Activated CD8-positive, alpha-beta T cell treated with anti-CD3 and anti-CD28 coated beads, Interleukin-2, amount 10 ng/mL, durations not matched to agents 7 days and 5 days (primary cell): ENCODE measurements at regions not wholly inside any gene's neighbourhood (a gene's known extent, or its start where the extent isn't known, plus 50 kb on each side); places are given as distances from the start of the nearest gene placed in this dataset.
"Not testable (repeated sequence)": the region's sequence is repeated elsewhere in the genome, so short reads cannot be mapped to it uniquely, and the experiment has no call there.

Experiments
- ATAC-seq: fragments of 150-1000 bp; cut with Tn5 transposase; one replicate; pipeline ENCODE4 v1.10.0; 2021; ENCODE audit warnings: moderate library complexity
- CTCF ChIA-PET: fragments of 350-600 bp; sonication (Branson Sonifier 250); formaldehyde crosslinking; loops from one replicate; lab custom pipeline; 2021; ENCODE audit warnings: antibody characterized with exemption; lab: Charles Lee
- POLR2A ChIA-PET: fragments of 350-600 bp; sonication (Branson Sonifier 250); formaldehyde crosslinking; loops from one replicate; lab custom pipeline; 2021; ENCODE audit warnings: antibody characterized with exemption; lab: Charles Lee
- DNase-seq: peaks from one replicate; pipeline ENCODE4 v3.0.0-alpha.2; 2020
- H3K27ac Mint-ChIP-seq: one replicate; pipeline ENCODE4 v1.8.0; 2021; ENCODE audit warnings: mild to moderate bottlenecking, mixed read lengths
- H3K27me3 Mint-ChIP-seq: one replicate; pipeline ENCODE4 v1.8.0; 2021; ENCODE audit warnings: low read depth, mixed read lengths
- H3K36me3 Mint-ChIP-seq: one replicate; pipeline ENCODE4 v1.8.0; 2021; ENCODE audit warnings: low read depth, mixed read lengths
- H3K4me1 Mint-ChIP-seq: one replicate; pipeline ENCODE4 v1.8.0; 2021; ENCODE audit warnings: low read depth, mixed read lengths
- H3K4me3 Mint-ChIP-seq: one replicate; pipeline ENCODE4 v1.8.0; 2021; ENCODE audit warnings: mild to moderate bottlenecking, mixed read lengths
- H3K9me3 Mint-ChIP-seq: one replicate; pipeline ENCODE4 v1.8.0; 2022; ENCODE audit warnings: mixed read lengths; ENCODE audit not compliant: insufficient read depth

GRCh38 chr13:62453761-62454160 lies 1038.1 kb upstream of the PCDH20 start:
- Mint-ChIP-seq H3K9me3 (peaks cover 4% of the 10 kb centered on the region), H3K27me3 (no peaks in the 10 kb centered on the region), H3K4me3 (no peak overlapping the region), H3K36me3 (no peaks in the 10 kb centered on the region), H3K27ac (no peak overlapping the region), H3K4me1 (no peaks in the 10 kb centered on the region)
- CTCF ChIA-PET: no interaction called here
- POLR2A ChIA-PET: no interaction called here
- DNase-seq (no peak), ATAC-seq (no peak)

DNA sequence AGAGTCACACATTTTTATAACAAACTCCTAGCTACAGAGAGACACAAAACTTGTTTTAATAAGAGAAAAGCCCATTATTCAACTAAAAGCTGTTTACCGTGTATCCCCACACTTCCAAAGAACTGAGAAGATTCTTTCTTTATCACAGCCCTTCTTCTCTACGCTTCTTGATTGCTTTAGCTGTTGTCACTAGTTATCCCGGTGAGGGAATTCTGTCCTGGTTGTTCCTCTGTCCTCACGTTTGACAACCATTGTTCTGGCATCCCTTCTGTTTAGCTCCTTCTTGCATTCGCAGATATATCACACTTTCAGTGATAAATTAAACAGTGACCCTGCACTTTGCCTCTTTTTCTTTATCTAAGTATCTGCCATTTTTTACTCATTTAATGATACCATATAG lies 1035.1 kb upstream of the PCDH20 start:
- ChIA-PET CTCF (interaction anchor here (1.1 kb wide), 1 partner anchor 22 kb away, joined by 3 read pairs; no protein-coding TSS in a partner anchor), POLR2A (no interaction called here)
- DNase-seq: no peak
- ATAC-seq: no peak
- Mint-ChIP-seq H3K4me1 (no peaks in the 10 kb centered on the region), H3K9me3 (peaks cover 4% of the 10 kb centered on the region), H3K27me3 (no peaks in the 10 kb centered on the region), H3K36me3 (no peaks in the 10 kb centered on the region), H3K4me3 (no peak overlapping the region), H3K27ac (no peak overlapping the region)

GRCh38 chr13:62447771-62448382 lies 1032.2 kb upstream of the PCDH20 start:
- H3K4me3 Mint-ChIP-seq, ATAC-seq: not testable (repeated sequence)

GRCh38 chr13:62444805-62445204 lies 1029.2 kb upstream of the PCDH20 start:
- ChIA-PET POLR2A (no interaction called here), CTCF (no interaction called here)
- DNase-seq (no peak), ATAC-seq (no peak)
- Mint-ChIP-seq H3K4me1 (no peaks in the 10 kb centered on the region), H3K4me3 (no peak overlapping the region), H3K27ac (no peak overlapping the region), H3K36me3 (no peaks in the 10 kb centered on the region), H3K9me3 (peaks cover 13% of the 10 kb centered on the region), H3K27me3 (no peaks in the 10 kb centered on the region)

More at GRCh38 chr13:62447771-62448382, 1032.2 kb upstream of the PCDH20 start:
- DNase-seq, H3K36me3 Mint-ChIP-seq, POLR2A ChIA-PET, H3K9me3 Mint-ChIP-seq, H3K27ac Mint-ChIP-seq, CTCF ChIA-PET, H3K4me1 Mint-ChIP-seq, H3K27me3 Mint-ChIP-seq: not testable (repeated sequence)

GRCh38 chr13:62434081-62434480 lies 1018.4 kb upstream of the PCDH20 start:
- peaks cover 4% of the 10 kb centered on the region for H3K9me3 Mint-ChIP-seq
- no peak overlapping the region for H3K27ac Mint-ChIP-seq
- CTCF ChIA-PET: no interaction called here
- H3K36me3 Mint-ChIP-seq: no peaks in the 10 kb centered on the region
- no peaks in the 10 kb centered on the region for H3K4me1 Mint-ChIP-seq
- no peak overlapping the region for H3K4me3 Mint-ChIP-seq
- ATAC-seq: no peak
- no peak for DNase-seq
- no peaks in the 10 kb centered on the region for H3K27me3 Mint-ChIP-seq
- POLR2A ChIA-PET: no interaction called here

DNA sequence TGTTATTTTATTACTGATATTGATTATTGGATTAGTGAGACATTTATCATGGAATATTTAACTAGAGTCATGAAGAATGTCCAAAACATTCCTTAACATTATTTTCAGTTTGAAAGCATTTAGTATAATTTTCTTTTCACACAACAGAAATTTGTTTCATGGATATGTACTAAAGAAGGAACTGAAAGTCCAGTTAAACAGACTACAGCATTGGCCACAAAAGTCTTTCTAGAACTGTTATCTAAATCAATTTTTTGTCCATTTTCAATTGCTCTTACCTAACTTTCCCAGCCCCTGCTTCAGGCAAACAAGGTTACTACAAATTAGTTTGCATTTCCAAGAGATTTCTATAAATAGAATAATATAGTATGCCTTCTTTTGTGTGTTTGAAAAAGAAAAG lies 1018.0 kb upstream of the PCDH20 start:
- CTCF ChIA-PET: no interaction called here
- DNase-seq: no peak
- Mint-ChIP-seq H3K27me3 (no peaks in the 10 kb centered on the region), H3K9me3 (no peaks in the 10 kb centered on the region), H3K27ac (no peak overlapping the region), H3K36me3 (no peaks in the 10 kb centered on the region), H3K4me3 (no peak overlapping the region), H3K4me1 (no peaks in the 10 kb centered on the region)
- ATAC-seq: no peak
- POLR2A ChIA-PET: no interaction called here

GRCh38 chr13:62432906-62433305 lies 1017.3 kb upstream of the PCDH20 start:
- ChIA-PET POLR2A (no interaction called here), CTCF (no interaction called here)
- H3K36me3 Mint-ChIP-seq: no peaks in the 10 kb centered on the region
- DNase-seq (no peak), ATAC-seq (no peak)
- no peaks in the 10 kb centered on the region for H3K4me1 Mint-ChIP-seq
- no peak overlapping the region for H3K27ac Mint-ChIP-seq
- no peak overlapping the region for H3K4me3 Mint-ChIP-seq
- H3K9me3 Mint-ChIP-seq: no peaks in the 10 kb centered on the region
- H3K27me3 Mint-ChIP-seq: no peaks in the 10 kb centered on the region

DNA sequence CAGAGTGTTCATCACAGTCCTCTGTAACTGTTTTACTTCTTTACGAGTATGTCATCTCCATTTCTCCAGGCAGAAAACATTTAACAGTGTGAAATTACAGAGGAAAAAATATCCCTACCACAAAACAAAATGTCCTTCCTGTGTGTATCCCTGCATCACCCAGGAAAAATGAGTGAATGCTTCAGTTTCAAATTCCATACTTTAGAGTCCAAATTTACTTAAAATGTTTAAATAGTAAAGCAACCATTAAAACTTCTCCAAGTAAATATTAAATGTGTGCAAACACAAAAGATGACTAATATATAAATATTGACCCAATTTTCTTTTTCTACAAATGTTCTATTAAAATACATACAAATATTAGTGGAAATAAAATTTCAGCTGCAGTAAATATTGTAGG lies 1016.6 kb upstream of the PCDH20 start:
- ChIA-PET POLR2A (no interaction called here), CTCF (no interaction called here)
- DNase-seq (no peak), ATAC-seq (no peak)
- no peak overlapping the region for H3K4me3 Mint-ChIP-seq
- H3K27ac Mint-ChIP-seq: no peak overlapping the region
- H3K9me3 Mint-ChIP-seq: no peaks in the 10 kb centered on the region
- H3K36me3 Mint-ChIP-seq: no peaks in the 10 kb centered on the region
- H3K4me1 Mint-ChIP-seq: no peaks in the 10 kb centered on the region
- no peaks in the 10 kb centered on the region for H3K27me3 Mint-ChIP-seq

- CTCF ChIA-PET: no interaction called here
- H3K27me3 Mint-ChIP-seq: no peaks in the 10 kb centered on the region
- H3K27ac Mint-ChIP-seq: no peak overlapping the region
- POLR2A ChIA-PET: no interaction called here
- H3K36me3 Mint-ChIP-seq: no peaks in the 10 kb centered on the region
- ATAC-seq: no peak
- no peak overlapping the region for H3K4me3 Mint-ChIP-seq
- H3K9me3 Mint-ChIP-seq: no peaks in the 10 kb centered on the region
- no peaks in the 10 kb centered on the region for H3K4me1 Mint-ChIP-seq
- DNase-seq: no peak
Measured at GRCh38 chr13:62431852-62432251, 1016.2 kb upstream of the PCDH20 start.

DNA sequence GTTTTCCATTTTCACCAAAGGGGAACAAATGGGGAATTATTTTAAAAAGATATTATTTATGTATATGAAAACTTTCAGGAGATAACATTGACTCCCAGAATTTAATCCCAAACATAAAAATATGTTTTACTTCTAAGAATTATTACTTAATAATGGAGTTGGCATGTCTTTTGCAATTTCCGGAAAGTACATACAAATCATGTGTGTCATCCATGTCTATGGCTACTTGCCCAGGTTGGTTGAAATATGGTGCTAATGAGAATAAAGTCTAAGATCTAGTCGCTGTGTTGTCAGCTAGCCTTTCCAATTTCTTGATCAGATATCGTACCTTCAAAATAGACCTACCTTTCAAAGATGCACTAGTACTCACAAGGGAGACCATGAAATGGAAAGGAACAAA lies 1003.2 kb upstream of the PCDH20 start:
- CTCF ChIA-PET: no interaction called here
- ATAC-seq: no peak

GRCh38 chr13:62418376-62418775 lies 1002.7 kb upstream of the PCDH20 start:
- Mint-ChIP-seq H3K36me3 (no peaks in the 10 kb centered on the region), H3K4me3 (no peak overlapping the region), H3K9me3 (no peaks in the 10 kb centered on the region), H3K27ac (no peak overlapping the region), H3K4me1 (no peaks in the 10 kb centered on the region), H3K27me3 (no peaks in the 10 kb centered on the region)
- ChIA-PET POLR2A (no interaction called here), CTCF (no interaction called here)
- ATAC-seq (no peak), DNase-seq (no peak)

More for the DNA sequence above, 1003.2 kb upstream of the PCDH20 start:
- Mint-ChIP-seq H3K27me3 (no peaks in the 10 kb centered on the region), H3K36me3 (no peaks in the 10 kb centered on the region), H3K27ac (no peak overlapping the region), H3K9me3 (no peaks in the 10 kb centered on the region), H3K4me3 (no peak overlapping the region), H3K4me1 (no peaks in the 10 kb centered on the region)
- DNase-seq: no peak
- POLR2A ChIA-PET: no interaction called here

DNA sequence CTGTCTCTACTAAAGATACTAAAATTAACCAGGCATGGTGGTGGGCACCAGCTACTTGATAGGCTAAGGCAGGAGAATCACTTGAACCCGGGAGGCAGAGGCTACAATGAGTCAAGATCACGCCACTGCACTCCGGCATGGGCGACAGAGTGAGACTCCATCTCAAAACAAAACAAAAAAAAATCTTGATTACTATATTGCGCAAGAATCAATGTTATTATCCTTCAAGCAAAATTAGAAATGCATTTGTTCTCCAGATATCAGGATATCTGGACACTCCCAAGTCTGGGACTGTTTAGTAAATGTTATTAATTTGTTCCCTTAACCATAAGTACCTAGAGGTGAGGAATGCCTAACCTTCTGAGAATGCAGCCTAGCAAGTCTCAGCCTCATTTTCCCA lies 992.2 kb upstream of the PCDH20 start:
- Mint-ChIP-seq H3K27ac (no peak overlapping the region), H3K4me1 (no peaks in the 10 kb centered on the region), H3K4me3 (no peak overlapping the region), H3K27me3 (no peaks in the 10 kb centered on the region), H3K9me3 (peaks cover 4% of the 10 kb centered on the region), H3K36me3 (no peaks in the 10 kb centered on the region)
- POLR2A ChIA-PET: no interaction called here
- no peak for DNase-seq
- ATAC-seq: no peak
- CTCF ChIA-PET: no interaction called here

DNA sequence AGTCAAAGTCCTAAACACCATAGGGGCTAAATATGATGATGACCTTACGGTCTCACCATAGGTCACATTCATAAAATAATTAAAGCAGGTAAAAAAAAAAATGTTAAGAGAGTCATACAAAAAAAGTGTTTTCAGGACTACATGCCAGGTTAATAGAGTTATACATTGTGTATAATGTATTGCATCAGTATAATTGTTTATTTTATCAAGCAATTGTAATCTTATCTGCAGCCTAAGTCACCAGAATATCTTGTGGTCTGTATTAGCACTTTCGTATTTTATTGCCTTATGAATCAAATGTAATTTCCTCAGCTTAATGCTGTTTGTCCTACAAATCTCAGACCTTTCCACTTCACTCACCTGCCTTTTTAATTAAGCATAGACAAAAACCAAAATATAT lies 972.9 kb upstream of the PCDH20 start:
- H3K27me3 Mint-ChIP-seq: no peaks in the 10 kb centered on the region
- no peak for DNase-seq
- ATAC-seq: no peak
- CTCF ChIA-PET: no interaction called here
- POLR2A ChIA-PET: no interaction called here
- H3K9me3 Mint-ChIP-seq: no peaks in the 10 kb centered on the region
- H3K36me3 Mint-ChIP-seq: no peaks in the 10 kb centered on the region
- no peaks in the 10 kb centered on the region for H3K4me1 Mint-ChIP-seq
- no peak overlapping the region for H3K27ac Mint-ChIP-seq
- H3K4me3 Mint-ChIP-seq: no peak overlapping the region
